ENCODE measurements at regions not wholly inside any gene's neighbourhood (a gene's known extent, or its start where the extent isn't known, plus 50 kb on each side); places are given as distances from the start of the nearest gene placed in this dataset.

DNA sequence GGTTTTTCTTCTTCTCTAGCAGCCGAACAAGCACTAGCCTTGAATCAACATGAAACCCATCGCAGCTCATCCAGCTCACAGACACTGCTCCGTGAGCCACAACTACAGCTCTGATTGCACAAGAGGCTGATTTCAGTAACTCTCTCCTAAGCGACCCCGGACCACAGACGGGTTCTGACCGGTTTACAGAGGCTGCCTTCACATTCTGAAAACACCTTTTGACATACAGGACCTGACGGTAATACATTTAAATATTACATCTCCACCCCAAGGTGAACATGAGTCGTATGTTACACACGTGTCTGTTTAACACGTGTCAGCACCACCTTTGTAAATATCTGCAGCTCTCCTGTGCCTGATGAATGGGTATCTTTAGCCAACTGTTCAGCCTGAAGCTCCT is 120.7 kb downstream of the TMEM18 start:
- TF ChIP-seq EZH2phosphoT487 (IDR thresholded peaks at IDR 0.05; ENCODE audit: low read depth): no peak
- TF ChIP-seq, protein P1, sequence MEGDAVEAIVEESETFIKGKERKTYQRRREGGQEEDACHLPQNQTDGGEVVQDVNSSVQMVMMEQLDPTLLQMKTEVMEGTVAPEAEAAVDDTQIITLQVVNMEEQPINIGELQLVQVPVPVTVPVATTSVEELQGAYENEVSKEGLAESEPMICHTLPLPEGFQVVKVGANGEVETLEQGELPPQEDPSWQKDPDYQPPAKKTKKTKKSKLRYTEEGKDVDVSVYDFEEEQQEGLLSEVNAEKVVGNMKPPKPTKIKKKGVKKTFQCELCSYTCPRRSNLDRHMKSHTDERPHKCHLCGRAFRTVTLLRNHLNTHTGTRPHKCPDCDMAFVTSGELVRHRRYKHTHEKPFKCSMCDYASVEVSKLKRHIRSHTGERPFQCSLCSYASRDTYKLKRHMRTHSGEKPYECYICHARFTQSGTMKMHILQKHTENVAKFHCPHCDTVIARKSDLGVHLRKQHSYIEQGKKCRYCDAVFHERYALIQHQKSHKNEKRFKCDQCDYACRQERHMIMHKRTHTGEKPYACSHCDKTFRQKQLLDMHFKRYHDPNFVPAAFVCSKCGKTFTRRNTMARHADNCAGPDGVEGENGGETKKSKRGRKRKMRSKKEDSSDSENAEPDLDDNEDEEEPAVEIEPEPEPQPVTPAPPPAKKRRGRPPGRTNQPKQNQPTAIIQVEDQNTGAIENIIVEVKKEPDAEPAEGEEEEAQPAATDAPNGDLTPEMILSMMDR (IDR thresholded peaks at IDR 0.05; ENCODE audit: low read depth, low read length): no peak
- no peaks in the 10 kb centered on the region for H3K36me3 ChIP-seq (replicated peaks; ENCODE audit: low read depth, low read length)
- no peaks in the 10 kb centered on the region for H3K79me2 ChIP-seq (ENCODE audit: low read length)
- H3K27ac ChIP-seq (ENCODE audit: low read length): no peak overlapping the region
- no peak overlapping the region for H3K4me2 ChIP-seq (ENCODE audit: low read length)
- no peak overlapping the region for H3K4me3 ChIP-seq (ENCODE audit: low read length)
- no peaks in the 10 kb centered on the region for H3K27me3 ChIP-seq (ENCODE audit: low read depth, low read length)
- no peaks in the 10 kb centered on the region for H3K4me1 ChIP-seq (ENCODE audit: low read length)
- no peaks in the 10 kb centered on the region for H4K20me1 ChIP-seq (ENCODE audit: insufficient read depth, low read length)
- no peak overlapping the region for H2AFZ ChIP-seq (ENCODE audit: low read depth, low read length)
- H3K9ac ChIP-seq (ENCODE audit: low read length): no peak overlapping the region
- no peaks in the 10 kb centered on the region for H3K9me3 ChIP-seq (ENCODE audit: insufficient read depth, low read length)

DNA sequence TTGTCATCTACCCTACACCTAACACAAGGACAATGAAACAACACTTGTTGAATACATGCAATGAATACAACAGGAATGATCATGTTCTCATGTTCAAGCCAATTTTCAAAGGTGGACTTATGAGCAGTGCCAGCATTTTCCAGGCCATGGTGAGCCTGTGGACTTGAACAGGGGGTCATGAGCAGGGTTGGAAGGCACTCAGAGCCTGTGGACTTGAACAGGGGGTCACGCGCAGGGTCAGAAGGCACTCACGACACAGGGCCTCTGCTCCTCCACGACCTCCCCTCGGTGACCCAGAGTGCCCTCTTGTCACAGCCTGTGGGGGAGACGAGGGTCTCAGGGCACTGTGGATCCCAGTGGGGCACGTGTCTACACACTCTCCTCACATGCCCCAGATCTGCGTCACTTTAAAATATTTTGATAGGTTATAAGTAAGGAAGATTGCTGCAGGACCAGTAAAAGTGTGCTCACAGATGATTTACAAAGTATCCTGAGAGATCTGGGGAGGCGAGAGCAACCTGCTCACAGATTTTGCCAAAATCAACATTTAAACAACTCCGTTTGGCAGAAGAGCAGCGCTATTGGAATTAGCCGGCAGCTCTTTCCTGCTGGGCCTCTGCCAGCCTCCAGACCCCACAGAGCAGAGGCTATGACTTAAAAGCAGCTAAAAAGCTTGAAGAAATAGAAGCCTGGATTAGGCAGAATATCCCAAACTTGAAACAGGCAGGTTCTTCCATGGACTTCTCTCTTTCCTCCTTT is 121.9 kb downstream of the TMEM18 start:
- Histone ChIP-seq H3K9me3 (ENCODE audit: insufficient read depth, low read length) (no peaks in the 10 kb centered on the region), H4K20me1 (ENCODE audit: insufficient read depth, low read length) (no peaks in the 10 kb centered on the region), H3K4me2 (ENCODE audit: low read length) (no peak overlapping the region), H2AFZ (ENCODE audit: low read depth, low read length) (no peak overlapping the region), H3K36me3 (replicated peaks; ENCODE audit: low read depth, low read length) (no peaks in the 10 kb centered on the region), H3K9ac (ENCODE audit: low read length) (no peak overlapping the region), H3K27ac (ENCODE audit: low read length) (no peak overlapping the region), H3K79me2 (ENCODE audit: low read length) (no peaks in the 10 kb centered on the region), H3K4me3 (ENCODE audit: low read length) (no peak overlapping the region), H3K4me1 (ENCODE audit: low read length) (no peaks in the 10 kb centered on the region), H3K27me3 (ENCODE audit: low read depth, low read length) (no peaks in the 10 kb centered on the region)
- TF ChIP-seq, protein P1 (IDR thresholded peaks at IDR 0.05; ENCODE audit: low read depth, low read length): no peak
- TF ChIP-seq EZH2phosphoT487 (IDR thresholded peaks at IDR 0.05; ENCODE audit: low read depth): no peak

GRCh38 chr2:554444-554843 is 122.8 kb downstream of the TMEM18 start:
- no peak for TF ChIP-seq EZH2phosphoT487 (IDR thresholded peaks at IDR 0.05; ENCODE audit: low read depth)
- TF ChIP-seq, protein P1 (IDR thresholded peaks at IDR 0.05; ENCODE audit: low read depth, low read length): no peak
- H3K9ac ChIP-seq (ENCODE audit: low read length): no peak overlapping the region
- no peaks in the 10 kb centered on the region for H3K9me3 ChIP-seq (ENCODE audit: insufficient read depth, low read length)
- no peaks in the 10 kb centered on the region for H4K20me1 ChIP-seq (ENCODE audit: insufficient read depth, low read length)
- H3K27me3 ChIP-seq (ENCODE audit: low read depth, low read length): no peaks in the 10 kb centered on the region
- H3K27ac ChIP-seq (ENCODE audit: low read length): no peak overlapping the region
- no peaks in the 10 kb centered on the region for H3K4me1 ChIP-seq (ENCODE audit: low read length)
- no peak overlapping the region for H2AFZ ChIP-seq (ENCODE audit: low read depth, low read length)
- H3K4me2 ChIP-seq (ENCODE audit: low read length): no peak overlapping the region
- H3K4me3 ChIP-seq (ENCODE audit: low read length): no peak overlapping the region
- H3K36me3 ChIP-seq (replicated peaks; ENCODE audit: low read depth, low read length): no peaks in the 10 kb centered on the region
- no peaks in the 10 kb centered on the region for H3K79me2 ChIP-seq (ENCODE audit: low read length)

DNA sequence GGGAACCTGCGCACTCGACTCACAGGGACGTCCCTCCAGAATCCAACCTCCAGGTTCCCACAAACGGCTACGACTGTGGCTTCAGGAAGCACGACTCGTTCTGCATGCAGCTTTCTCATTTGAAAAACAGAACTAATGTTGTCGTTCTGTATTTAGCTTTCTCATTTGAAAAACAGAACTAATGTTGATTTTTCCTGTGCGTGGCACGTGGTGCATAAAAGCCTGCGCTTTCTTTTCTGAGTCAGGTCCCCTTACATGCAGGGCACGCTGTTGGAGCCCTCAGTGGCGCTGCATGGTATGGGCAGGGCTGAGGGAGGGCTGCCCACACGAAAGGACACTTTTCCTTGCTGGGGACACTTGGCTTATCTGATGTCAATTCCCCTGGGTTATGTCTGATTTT is 124.3 kb downstream of the TMEM18 start:
- no peak overlapping the region for H3K27ac ChIP-seq (ENCODE audit: low read length)
- H3K4me2 ChIP-seq (ENCODE audit: low read length): no peak overlapping the region
- H3K79me2 ChIP-seq (ENCODE audit: low read length): no peaks in the 10 kb centered on the region
- H2AFZ ChIP-seq (ENCODE audit: low read depth, low read length): no peak overlapping the region
- no peaks in the 10 kb centered on the region for H3K4me1 ChIP-seq (ENCODE audit: low read length)
- H4K20me1 ChIP-seq (ENCODE audit: insufficient read depth, low read length): no peaks in the 10 kb centered on the region
- no peaks in the 10 kb centered on the region for H3K36me3 ChIP-seq (replicated peaks; ENCODE audit: low read depth, low read length)
- no peaks in the 10 kb centered on the region for H3K27me3 ChIP-seq (ENCODE audit: low read depth, low read length)
- TF ChIP-seq, protein P1 (IDR thresholded peaks at IDR 0.05; ENCODE audit: low read depth, low read length): no peak
- TF ChIP-seq EZH2phosphoT487 (IDR thresholded peaks at IDR 0.05; ENCODE audit: low read depth): no peak
- H3K9me3 ChIP-seq (ENCODE audit: insufficient read depth, low read length): no peaks in the 10 kb centered on the region
- no peak overlapping the region for H3K4me3 ChIP-seq (ENCODE audit: low read length)
- H3K9ac ChIP-seq (ENCODE audit: low read length): no peak overlapping the region

All from OCI-LY3 (cell line).